ENCODE measurements at regions not wholly inside any gene's neighbourhood (a gene's known extent, or its start where the extent isn't known, plus 50 kb on each side); places are given as distances from the start of the nearest gene placed in this dataset.

DNA sequence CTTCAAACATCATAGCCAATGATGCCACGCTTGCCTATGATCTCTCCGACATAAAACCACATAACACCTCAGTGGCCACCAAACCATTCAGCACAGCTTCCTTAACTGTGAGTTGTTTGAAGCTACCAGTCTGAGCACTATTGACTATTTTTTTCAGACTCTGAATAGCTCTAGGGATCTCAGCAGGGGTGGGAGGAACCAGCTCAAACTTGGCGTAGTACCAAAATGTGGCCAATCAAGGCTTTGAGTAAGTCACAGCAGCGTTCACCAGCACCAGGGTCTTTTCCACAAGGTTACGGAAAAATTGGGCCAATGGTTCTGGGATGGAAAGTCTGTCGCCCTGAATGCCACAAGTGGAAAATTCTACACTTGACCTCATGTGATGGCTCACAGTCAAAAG, 70.6 kb downstream of the SMPDL3A start:
- no peak for TF ChIP-seq CTCF (IDR thresholded peaks at IDR 0.05; ENCODE audit: unreplicated experiment in 3 of 3)
- Mint-ChIP-seq H3K9me3 (no peaks in the 10 kb centered on the region), H3K4me1 (no peaks in the 10 kb centered on the region), H3K27me3 (ENCODE audit: low read depth) (peaks cover 8% of the 10 kb centered on the region), H3K27ac (no peak overlapping the region), H3K4me3 (no peak overlapping the region), H3K36me3 (ENCODE audit: low read depth) (no peaks in the 10 kb centered on the region)

DNA sequence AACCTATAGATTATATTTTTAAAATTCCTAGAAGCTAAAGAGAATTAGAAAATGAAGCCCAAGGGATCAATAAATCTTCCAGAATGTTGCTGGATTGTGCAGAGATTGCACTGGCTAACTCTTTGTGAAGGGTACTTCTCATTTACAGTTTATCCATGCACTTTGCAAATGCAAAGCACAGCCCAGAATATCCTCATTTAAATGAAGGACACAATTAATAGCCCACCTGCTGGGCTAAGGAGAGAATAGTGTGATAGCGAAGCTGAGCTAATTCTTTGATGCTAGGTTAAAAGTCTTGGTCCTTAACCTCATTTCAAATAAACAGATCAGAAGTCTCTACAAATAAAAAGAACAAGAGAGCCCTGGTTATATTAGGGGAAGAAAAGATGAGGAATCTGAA, 72.5 kb downstream of the SMPDL3A start:
- Mint-ChIP-seq H3K4me3 (no peak overlapping the region), H3K4me1 (no peaks in the 10 kb centered on the region), H3K36me3 (ENCODE audit: low read depth) (no peaks in the 10 kb centered on the region), H3K9me3 (no peaks in the 10 kb centered on the region), H3K27ac (no peak overlapping the region), H3K27me3 (ENCODE audit: low read depth) (peaks cover 6% of the 10 kb centered on the region)
- no peak for TF ChIP-seq CTCF (IDR thresholded peaks at IDR 0.05; ENCODE audit: unreplicated experiment in 3 of 3)

DNA sequence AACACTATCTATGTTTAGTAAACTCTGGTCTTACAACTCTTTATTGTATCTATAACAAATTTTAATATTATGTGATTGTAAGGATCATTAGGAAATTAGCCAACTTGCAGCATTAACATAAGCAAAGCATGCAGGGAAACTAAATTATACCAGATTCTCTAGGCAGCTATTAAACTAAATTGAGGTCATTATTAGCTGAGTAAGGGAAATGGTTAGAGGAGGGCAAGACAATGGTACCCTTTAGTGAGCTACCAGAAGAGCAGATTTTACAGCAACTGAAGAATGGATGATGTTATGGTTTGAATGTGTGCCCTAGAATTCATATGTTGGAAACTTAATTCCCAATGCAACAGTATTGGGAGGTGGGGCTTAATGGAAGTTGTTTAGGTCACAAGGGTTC, 79.1 kb downstream of the SMPDL3A start:
- Mint-ChIP-seq H3K9me3 (no peaks in the 10 kb centered on the region), H3K4me1 (no peaks in the 10 kb centered on the region), H3K27ac (no peak overlapping the region)

GRCh38 chr6:122869437-122870024, 80.5 kb downstream of the SMPDL3A start:
- Mint-ChIP-seq H3K27ac (no peak overlapping the region), H3K4me3 (no peak overlapping the region), H3K36me3 (ENCODE audit: low read depth) (no peaks in the 10 kb centered on the region), H3K4me1 (peaks cover 8% of the 10 kb centered on the region), H3K27me3 (ENCODE audit: low read depth) (no peaks in the 10 kb centered on the region), H3K9me3 (no peaks in the 10 kb centered on the region)
- TF ChIP-seq CTCF (IDR thresholded peaks at IDR 0.05; ENCODE audit: unreplicated experiment in 3 of 3): peak; percentile 56 to 65 (median 62)

More for the DNA sequence above, 79.1 kb downstream of the SMPDL3A start:
- H3K36me3 Mint-ChIP-seq (ENCODE audit: low read depth): no peaks in the 10 kb centered on the region
- no peak overlapping the region for H3K4me3 Mint-ChIP-seq
- H3K27me3 Mint-ChIP-seq (ENCODE audit: low read depth): peaks cover 3% of the 10 kb centered on the region
- no peak for TF ChIP-seq CTCF (IDR thresholded peaks at IDR 0.05; ENCODE audit: unreplicated experiment in 3 of 3)

- Mint-ChIP-seq H3K9me3 (no peaks in the 10 kb centered on the region), H3K4me3 (no peak overlapping the region), H3K27ac (no peak overlapping the region), H3K36me3 (ENCODE audit: low read depth) (no peaks in the 10 kb centered on the region), H3K27me3 (ENCODE audit: low read depth) (no peaks in the 10 kb centered on the region), H3K4me1 (peaks cover 16% of the 10 kb centered on the region)
- no peak for TF ChIP-seq CTCF (IDR thresholded peaks at IDR 0.05; ENCODE audit: unreplicated experiment in 3 of 3)
Observed at GRCh38 chr6:122871079-122871478, 82.0 kb downstream of the SMPDL3A start.

DNA sequence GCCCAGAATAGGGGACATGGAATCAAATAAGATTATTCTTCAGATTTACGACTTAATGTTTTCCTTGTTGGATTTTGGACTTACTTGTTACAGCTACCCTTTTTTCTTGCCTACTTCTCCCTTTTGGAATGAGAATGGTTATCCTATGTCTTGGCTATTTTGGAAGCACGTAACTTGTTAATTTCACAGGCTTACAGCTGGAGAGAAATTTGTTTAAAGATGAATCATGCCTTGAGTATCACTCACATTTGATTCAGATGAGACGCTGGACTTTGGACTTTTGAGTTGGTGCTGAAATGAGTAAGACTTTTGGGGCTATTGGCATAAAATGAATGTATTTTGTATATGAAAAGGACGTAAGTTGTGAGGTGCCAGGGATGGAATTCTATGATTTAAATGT, 83.3 kb downstream of the SMPDL3A start:
- Mint-ChIP-seq H3K27me3 (ENCODE audit: low read depth) (no peaks in the 10 kb centered on the region), H3K4me3 (no peak overlapping the region), H3K9me3 (no peaks in the 10 kb centered on the region), H3K4me1 (peaks cover 16% of the 10 kb centered on the region), H3K27ac (no peak overlapping the region), H3K36me3 (ENCODE audit: low read depth) (no peaks in the 10 kb centered on the region)
- no peak for TF ChIP-seq CTCF (IDR thresholded peaks at IDR 0.05; ENCODE audit: unreplicated experiment in 3 of 3)

All from nephron (organoid).